ENCODE measurements at regions not wholly inside any gene's neighbourhood (a gene's known extent, or its start where the extent isn't known, plus 50 kb on each side); places are given as distances from the start of the nearest gene placed in this dataset.

GRCh38 chr3:14304101-14305045, 98.0 kb upstream of the SLC6A6 start:
- TF ChIP-seq TCF4 (CRISPR knock-in tag; IDR thresholded peaks at IDR 0.05; ENCODE audit: borderline replicate concordance) (no peak), ZFP30 (CRISPR knock-in tag; IDR thresholded peaks at IDR 0.05) (no peak), SNAI2 (CRISPR knock-in tag; IDR thresholded peaks at IDR 0.05) (no peak)
- ATAC-seq = no peak

GRCh38 chr3:14305324-14305723, 97.1 kb upstream of the SLC6A6 start:
- TF ChIP-seq RARB (CRISPR knock-in tag; IDR thresholded peaks at IDR 0.05) (no peak), POU6F1 (CRISPR knock-in tag; IDR thresholded peaks at IDR 0.05; ENCODE audit: borderline replicate concordance, low read depth) (no peak), TSHZ2 (CRISPR knock-in tag; IDR thresholded peaks at IDR 0.05) (no peak), PPARA (CRISPR knock-in tag; IDR thresholded peaks at IDR 0.05; ENCODE audit: borderline replicate concordance) (no peak), PATZ1 (CRISPR knock-in tag; IDR thresholded peaks at IDR 0.05; ENCODE audit: borderline replicate concordance) (no peak), CREB5 (CRISPR knock-in tag; IDR thresholded peaks at IDR 0.05; ENCODE audit: low read depth) (no peak), OSR1 (CRISPR knock-in tag; IDR thresholded peaks at IDR 0.05) (no peak), TCF4 (CRISPR knock-in tag; IDR thresholded peaks at IDR 0.05; ENCODE audit: borderline replicate concordance) (no peak), ZFP3 (CRISPR knock-in tag; IDR thresholded peaks at IDR 0.05) (no peak), ISL1 (CRISPR knock-in tag; IDR thresholded peaks at IDR 0.05) (no peak), BACH2 (CRISPR knock-in tag; IDR thresholded peaks at IDR 0.05; ENCODE audit: borderline replicate concordance) (no peak), ZNF8 (CRISPR knock-in tag; IDR thresholded peaks at IDR 0.05) (no peak), ZC3H10 (CRISPR knock-in tag; IDR thresholded peaks at IDR 0.05) (no peak), CSRNP3 (CRISPR knock-in tag; IDR thresholded peaks at IDR 0.05) (no peak), ARNTL (CRISPR knock-in tag; IDR thresholded peaks at IDR 0.05; ENCODE audit: borderline replicate concordance, low read depth) (no peak)
- no peak for ATAC-seq

- no peak for TF ChIP-seq ZNF8 (CRISPR knock-in tag; IDR thresholded peaks at IDR 0.05)
- TF ChIP-seq TSHZ2 (CRISPR knock-in tag; IDR thresholded peaks at IDR 0.05) = no peak
- TF ChIP-seq ZNF565 (CRISPR knock-in tag; conservative IDR thresholded peaks at IDR 0.05; ENCODE audit: low read depth) = no peak
- no peak for TF ChIP-seq GLIS3 (CRISPR knock-in tag; IDR thresholded peaks at IDR 0.05)
- no peak for TF ChIP-seq OSR1 (CRISPR knock-in tag; IDR thresholded peaks at IDR 0.05)
- no peak for TF ChIP-seq PPARA (CRISPR knock-in tag; IDR thresholded peaks at IDR 0.05; ENCODE audit: borderline replicate concordance)
- TF ChIP-seq PATZ1 (CRISPR knock-in tag; IDR thresholded peaks at IDR 0.05; ENCODE audit: borderline replicate concordance) = no peak
- TF ChIP-seq ARNTL (CRISPR knock-in tag; IDR thresholded peaks at IDR 0.05; ENCODE audit: borderline replicate concordance, low read depth) = no peak
- no peak for ATAC-seq
These were observed 96.3 kb upstream of the SLC6A6 start for GRCh38 chr3:14306142-14306541.

Measured in SK-N-SH treated with all-trans-retinoic acid at 6 μM for 48 hours (cell line).